ENCODE measurements at regions not wholly inside any gene's neighbourhood (a gene's known extent, or its start where the extent isn't known, plus 50 kb on each side); places are given as distances from the start of the nearest gene placed in this dataset.

- TF ChIP-seq CTCF (conservative IDR thresholded peaks at IDR 0.05; ENCODE audit: low read length), result no peak
- TF ChIP-seq EZH2phosphoT487 (IDR thresholded peaks at IDR 0.05; ENCODE audit: borderline replicate concordance), result no peak
- H3K4me3 ChIP-seq (ENCODE audit: low read length, poor library complexity, severe bottlenecking), result no peak overlapping the region
- no peaks in the 10 kb centered on the region for H3K9me2 ChIP-seq (replicated peaks; ENCODE audit: low read depth, low read length)
- H3K36me3 ChIP-seq (ENCODE audit: insufficient read depth, low read length), result no peaks in the 10 kb centered on the region
- no peaks in the 10 kb centered on the region for H3K27me3 ChIP-seq (ENCODE audit: insufficient read depth, low read length, poor library complexity, severe bottlenecking)
- no peak overlapping the region for H2AFZ ChIP-seq (ENCODE audit: low read length)
- H3F3A ChIP-seq (ENCODE audit: low read depth), result no peaks in the 10 kb centered on the region
- H3K4me2 ChIP-seq (ENCODE audit: low read depth, low read length, poor library complexity, severe bottlenecking), result no peak overlapping the region
- H4K20me1 ChIP-seq (ENCODE audit: insufficient read depth, low read length, poor library complexity, severe bottlenecking), result no peaks in the 10 kb centered on the region
- H3K9me3 ChIP-seq (ENCODE audit: insufficient read depth, low read depth, low read length), result peaks cover 5% of the 10 kb centered on the region; the same call in 1 of the 2 replicates
- no peaks in the 10 kb centered on the region for H3K79me2 ChIP-seq (ENCODE audit: insufficient read depth, low read length)
- no peaks in the 10 kb centered on the region for H3K4me1 ChIP-seq (ENCODE audit: insufficient read depth, low read length, poor library complexity, severe bottlenecking)
- no peak overlapping the region for H3K9ac ChIP-seq (ENCODE audit: low read depth, low read length, poor library complexity, severe bottlenecking)
Measured at GRCh38 chr7:4434306-4434705, 247.8 kb upstream of the FOXK1 start.

GRCh38 chr7:4436361-4436895 is 245.7 kb upstream of the FOXK1 start:
- Histone ChIP-seq H3K4me2 (ENCODE audit: low read depth, low read length, poor library complexity, severe bottlenecking) (no peak overlapping the region), H3F3A (ENCODE audit: low read depth) (no peaks in the 10 kb centered on the region), H3K36me3 (ENCODE audit: insufficient read depth, low read length) (no peaks in the 10 kb centered on the region), H3K27me3 (ENCODE audit: insufficient read depth, low read length, poor library complexity, severe bottlenecking) (no peaks in the 10 kb centered on the region), H4K20me1 (ENCODE audit: insufficient read depth, low read length, poor library complexity, severe bottlenecking) (no peaks in the 10 kb centered on the region), H2AFZ (ENCODE audit: low read length) (no peak overlapping the region), H3K79me2 (ENCODE audit: insufficient read depth, low read length) (no peaks in the 10 kb centered on the region), H3K4me1 (ENCODE audit: insufficient read depth, low read length, poor library complexity, severe bottlenecking) (no peaks in the 10 kb centered on the region), H3K9ac (ENCODE audit: low read depth, low read length, poor library complexity, severe bottlenecking) (no peak overlapping the region), H3K9me2 (replicated peaks; ENCODE audit: low read depth, low read length) (no peaks in the 10 kb centered on the region), H3K9me3 (ENCODE audit: insufficient read depth, low read depth, low read length) (no peaks in the 10 kb centered on the region; the same call in 1 of the 2 replicates), H3K4me3 (ENCODE audit: low read length, poor library complexity, severe bottlenecking) (no peak overlapping the region)
- no peak for TF ChIP-seq EZH2phosphoT487 (IDR thresholded peaks at IDR 0.05; ENCODE audit: borderline replicate concordance)
- TF ChIP-seq CTCF (conservative IDR thresholded peaks at IDR 0.05; ENCODE audit: low read length), result no peak

- no peak for TF ChIP-seq EZH2phosphoT487 (IDR thresholded peaks at IDR 0.05; ENCODE audit: borderline replicate concordance)
- TF ChIP-seq CTCF (conservative IDR thresholded peaks at IDR 0.05; ENCODE audit: low read length), result no peak
- H3K4me1 ChIP-seq (ENCODE audit: insufficient read depth, low read length, poor library complexity, severe bottlenecking), result no peaks in the 10 kb centered on the region
Measured at GRCh38 chr7:4436936-4437335, 245.2 kb upstream of the FOXK1 start.

More at GRCh38 chr7:4436936-4437335, 245.2 kb upstream of the FOXK1 start:
- Histone ChIP-seq H3K4me2 (ENCODE audit: low read depth, low read length, poor library complexity, severe bottlenecking) (no peak overlapping the region), H3K9ac (ENCODE audit: low read depth, low read length, poor library complexity, severe bottlenecking) (no peak overlapping the region), H3K36me3 (ENCODE audit: insufficient read depth, low read length) (no peaks in the 10 kb centered on the region), H3K79me2 (ENCODE audit: insufficient read depth, low read length) (no peaks in the 10 kb centered on the region), H3F3A (ENCODE audit: low read depth) (no peaks in the 10 kb centered on the region), H3K27me3 (ENCODE audit: insufficient read depth, low read length, poor library complexity, severe bottlenecking) (no peaks in the 10 kb centered on the region), H2AFZ (ENCODE audit: low read length) (no peak overlapping the region), H4K20me1 (ENCODE audit: insufficient read depth, low read length, poor library complexity, severe bottlenecking) (no peaks in the 10 kb centered on the region), H3K9me2 (replicated peaks; ENCODE audit: low read depth, low read length) (no peaks in the 10 kb centered on the region), H3K4me3 (ENCODE audit: low read length, poor library complexity, severe bottlenecking) (no peak overlapping the region), H3K9me3 (ENCODE audit: insufficient read depth, low read depth, low read length) (no peaks in the 10 kb centered on the region; the same call in 1 of the 2 replicates)

All from Loucy (cell line).